Hepatocyte (in vitro differentiated cells): ENCODE measurements at regions not wholly inside any gene's neighbourhood (a gene's known extent, or its start where the extent isn't known, plus 50 kb on each side); places are given as distances from the start of the nearest gene placed in this dataset.

ENCODE experiments used
- DNase-seq: peaks from one replicate; pipeline ENCODE4 v3.0.0-alpha.2; 2016; ENCODE audit warnings: low spot score
- H2AFZ ChIP-seq: fragments of 200-600 bp; sonication (generic); 2 replicates; pipeline ENCODE4 v1.6.0; 2016; ENCODE audit warnings: antibody characterized with exemption, mild to moderate bottlenecking
- H3K27ac ChIP-seq: fragments of 200-600 bp; sonication (generic); 2 replicates; pipeline ENCODE4 v1.5.1; 2016; ENCODE audit warnings: mild to moderate bottlenecking
- H3K27me3 ChIP-seq: fragments of 200-600 bp; sonication (generic); 2 replicates; pipeline ENCODE4 v1.6.1; 2016
- H3K36me3 ChIP-seq: fragments of 200-600 bp; sonication (generic); replicated peaks from 2 replicates; pipeline ENCODE4 v1.5.1; 2016; ENCODE audit warnings: low read depth; ENCODE audit not compliant: insufficient read depth
- H3K4me1 ChIP-seq: fragments of 200-600 bp; sonication (generic); 2 replicates; pipeline ENCODE4 v1.5.1; 2016; ENCODE audit warnings: mild to moderate bottlenecking, moderate library complexity; ENCODE audit not compliant: insufficient read depth
- H3K4me2 ChIP-seq: fragments of 200-600 bp; sonication (generic); 2 replicates; pipeline ENCODE4 v1.6.0; 2016
- H3K4me3 ChIP-seq: fragments of 200-600 bp; sonication (generic); 2 replicates; pipeline ENCODE4 v1.5.1; 2016; ENCODE audit warnings: mild to moderate bottlenecking
- H3K79me2 ChIP-seq: fragments of 200-600 bp; sonication (generic); 2 replicates; pipeline ENCODE4 v1.6.0; 2017; ENCODE audit warnings: mild to moderate bottlenecking
- H3K9me2 ChIP-seq: fragments of 200-600 bp; sonication (generic); replicated peaks from 2 replicates; pipeline ENCODE4 v1.6.0; 2017; ENCODE audit warnings: mild to moderate bottlenecking; ENCODE audit not compliant: insufficient read depth
- H3K9me3 ChIP-seq: fragments of 200-600 bp; sonication (generic); 2 replicates; pipeline ENCODE4 v1.5.1; 2016; ENCODE audit warnings: low read depth, mild to moderate bottlenecking
- H4K20me1 ChIP-seq: fragments of 200-600 bp; sonication (generic); 2 replicates; pipeline ENCODE4 v1.6.0; 2016; ENCODE audit warnings: mild to moderate bottlenecking; ENCODE audit not compliant: insufficient read depth, poor library complexity, severe bottlenecking
- CTCF ChIP-seq: fragments of 200-600 bp; sonication (generic); IDR thresholded peaks from 2 replicates; pipeline ENCODE4 v1.5.1; 2016; ENCODE audit warnings: antibody characterized with exemption, mild to moderate bottlenecking; ENCODE audit not compliant: poor library complexity
- EZH2 ChIP-seq: fragments of 200-600 bp; sonication (generic); IDR thresholded peaks from 2 replicates; pipeline ENCODE4 v1.6.1; 2016; ENCODE audit warnings: antibody characterized with exemption, mild to moderate bottlenecking, borderline replicate concordance
- EZH2phosphoT487 ChIP-seq: fragments of 200-600 bp; sonication (generic); IDR thresholded peaks from one replicate; pipeline ENCODE4 v1.6.1; 2018; ENCODE audit warnings: antibody characterized with exemption, mild to moderate bottlenecking, low read depth, moderate library complexity; ENCODE audit not compliant: unreplicated experiment, severe bottlenecking
- WGBS: methylation state at CpG from one replicate; pipeline ENCODE4 v1.1.6; 2016; ENCODE audit warnings: low lambda C conversion rate; ENCODE audit errors: missing lambda C conversion rate; 5-methylcytosine and 5-hydroxymethylcytosine counted together

DNA sequence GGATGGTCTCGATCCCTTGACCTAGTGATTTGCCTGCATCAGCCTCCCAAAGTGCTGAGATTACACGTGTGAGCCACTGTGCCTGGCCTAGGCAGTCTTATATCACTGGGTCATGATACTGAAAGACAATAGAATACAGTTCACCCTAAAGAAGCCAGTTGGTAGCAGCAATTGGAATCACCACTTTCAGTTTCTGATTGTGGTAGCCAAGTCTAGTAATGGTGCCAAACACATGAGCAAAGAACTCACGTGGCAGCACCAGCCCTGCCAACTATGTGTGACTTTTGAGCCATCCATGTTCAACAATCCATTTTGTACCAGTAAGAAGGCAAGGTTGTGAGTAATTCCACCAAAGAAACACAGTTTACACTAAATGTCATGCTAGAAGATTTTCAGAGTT, 548.4 kb downstream of the KLHL13 start:
- WGBS, result 57% methylated on average over 3 of the region's 3 CpGs
- Histone ChIP-seq H4K20me1 (no peaks in the 10 kb centered on the region), H3K9me2 (no peaks in the 10 kb centered on the region), H3K9me3 (no peaks in the 10 kb centered on the region), H3K4me2 (no peak overlapping the region), H3K27me3 (no peaks in the 10 kb centered on the region), H3K4me1 (no peaks in the 10 kb centered on the region), H2AFZ (no peak overlapping the region), H3K36me3 (no peaks in the 10 kb centered on the region), H3K27ac (no peak overlapping the region), H3K4me3 (no peak overlapping the region), H3K79me2 (no peaks in the 10 kb centered on the region)
- no peak for DNase-seq
- TF ChIP-seq CTCF (no peak), EZH2phosphoT487 (no peak), EZH2 (no peak)

DNA sequence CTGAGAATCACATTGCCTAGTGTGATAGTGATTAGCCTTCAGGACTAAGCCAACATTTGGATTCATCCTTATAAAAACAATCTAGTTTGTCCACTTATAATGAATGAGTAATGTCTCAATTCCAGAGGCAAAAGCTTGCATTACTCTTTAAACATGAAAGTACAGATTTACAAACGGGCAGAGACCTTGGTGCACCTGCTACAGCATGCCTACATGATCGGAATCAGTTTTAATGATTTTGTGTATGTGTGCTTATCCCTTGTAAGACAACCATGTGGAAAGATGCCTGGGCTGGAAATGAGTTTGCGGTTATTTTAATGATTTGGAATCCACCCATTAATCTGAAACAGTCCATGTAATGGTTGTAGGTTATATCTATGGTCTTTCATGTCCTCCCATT, 572.7 kb downstream of the KLHL13 start:
- WGBS, result 68% methylated on average over 3 of the region's 3 CpGs

GRCh38 chrX:117539090-117539418, 577.6 kb downstream of the KLHL13 start:
- Histone ChIP-seq H3K4me2 (no peak overlapping the region), H3K9me3 (no peaks in the 10 kb centered on the region), H3K27me3 (no peaks in the 10 kb centered on the region), H2AFZ (no peak overlapping the region), H3K4me3 (no peak overlapping the region), H4K20me1 (no peaks in the 10 kb centered on the region), H3K79me2 (no peaks in the 10 kb centered on the region), H3K4me1 (no peaks in the 10 kb centered on the region), H3K36me3 (no peaks in the 10 kb centered on the region), H3K9me2 (no peaks in the 10 kb centered on the region), H3K27ac (no peak overlapping the region)
- WGBS, result 48% methylated on average over 1 of the region's 1 CpG
- TF ChIP-seq EZH2 (no peak), CTCF (no peak), EZH2phosphoT487 (no peak)
- no peak for DNase-seq

More for the DNA sequence above, 572.7 kb downstream of the KLHL13 start:
- Histone ChIP-seq H3K36me3 (no peaks in the 10 kb centered on the region), H4K20me1 (no peaks in the 10 kb centered on the region), H2AFZ (no peak overlapping the region), H3K27ac (no peak overlapping the region), H3K4me1 (no peaks in the 10 kb centered on the region), H3K9me3 (no peaks in the 10 kb centered on the region), H3K79me2 (no peaks in the 10 kb centered on the region), H3K9me2 (no peaks in the 10 kb centered on the region), H3K4me3 (no peak overlapping the region), H3K4me2 (no peak overlapping the region), H3K27me3 (no peaks in the 10 kb centered on the region)
- DNase-seq, result no peak
- TF ChIP-seq EZH2phosphoT487, result no peak
- TF ChIP-seq CTCF, result no peak
- TF ChIP-seq EZH2, result no peak
